ENCODE measurements at regions not wholly inside any gene's neighbourhood (a gene's known extent, or its start where the extent isn't known, plus 50 kb on each side); places are given as distances from the start of the nearest gene placed in this dataset.
"Not testable (repeated sequence)": the region's sequence is repeated elsewhere in the genome, so short reads cannot be mapped to it uniquely, and the experiment has no call there.

DNA sequence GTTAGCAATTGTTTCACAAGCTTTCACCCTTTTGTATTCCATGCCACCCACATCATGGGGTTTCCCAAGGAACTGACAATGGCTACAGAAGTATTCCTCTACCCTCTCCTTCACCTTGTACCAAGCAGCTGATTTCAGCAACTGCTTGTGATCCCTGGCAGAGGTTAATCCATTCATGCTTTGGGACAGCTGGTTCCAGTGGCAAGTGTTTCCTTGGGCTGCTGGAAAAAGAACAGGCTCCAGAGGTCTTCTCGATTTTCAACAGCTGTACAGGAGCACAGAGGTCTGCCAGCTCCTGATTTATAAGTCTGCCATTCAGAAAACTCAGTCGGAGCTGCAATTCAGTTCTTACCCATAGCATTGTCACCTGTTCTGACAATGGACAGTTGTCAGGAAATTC, 239.2 kb upstream of the CWC22 start:
- no peaks in the 10 kb centered on the region for H3K27me3 ChIP-seq
- intact Hi-C loops (cut with DNase I) = no loop called here
- no peaks in the 10 kb centered on the region for H3K4me1 ChIP-seq (ENCODE audit: insufficient read depth)
- no peaks in the 10 kb centered on the region for H3K36me3 ChIP-seq
- H3K27ac ChIP-seq = no peak overlapping the region
- DNase-seq = no peak
- H3K4me3 ChIP-seq = no peak overlapping the region
- TF ChIP-seq EP300 (IDR thresholded peaks at IDR 0.05) = no peak
- TF ChIP-seq, protein P1, sequence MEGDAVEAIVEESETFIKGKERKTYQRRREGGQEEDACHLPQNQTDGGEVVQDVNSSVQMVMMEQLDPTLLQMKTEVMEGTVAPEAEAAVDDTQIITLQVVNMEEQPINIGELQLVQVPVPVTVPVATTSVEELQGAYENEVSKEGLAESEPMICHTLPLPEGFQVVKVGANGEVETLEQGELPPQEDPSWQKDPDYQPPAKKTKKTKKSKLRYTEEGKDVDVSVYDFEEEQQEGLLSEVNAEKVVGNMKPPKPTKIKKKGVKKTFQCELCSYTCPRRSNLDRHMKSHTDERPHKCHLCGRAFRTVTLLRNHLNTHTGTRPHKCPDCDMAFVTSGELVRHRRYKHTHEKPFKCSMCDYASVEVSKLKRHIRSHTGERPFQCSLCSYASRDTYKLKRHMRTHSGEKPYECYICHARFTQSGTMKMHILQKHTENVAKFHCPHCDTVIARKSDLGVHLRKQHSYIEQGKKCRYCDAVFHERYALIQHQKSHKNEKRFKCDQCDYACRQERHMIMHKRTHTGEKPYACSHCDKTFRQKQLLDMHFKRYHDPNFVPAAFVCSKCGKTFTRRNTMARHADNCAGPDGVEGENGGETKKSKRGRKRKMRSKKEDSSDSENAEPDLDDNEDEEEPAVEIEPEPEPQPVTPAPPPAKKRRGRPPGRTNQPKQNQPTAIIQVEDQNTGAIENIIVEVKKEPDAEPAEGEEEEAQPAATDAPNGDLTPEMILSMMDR (IDR thresholded peaks at IDR 0.05) = no peak
- no peak for TF ChIP-seq POLR2A (IDR thresholded peaks at IDR 0.05)
- 21 to 29% (median 23%) methylated on average over 2 of the region's 2 CpGs for WGBS, 3 donors
- no peaks in the 10 kb centered on the region for H3K9me3 ChIP-seq

DNA sequence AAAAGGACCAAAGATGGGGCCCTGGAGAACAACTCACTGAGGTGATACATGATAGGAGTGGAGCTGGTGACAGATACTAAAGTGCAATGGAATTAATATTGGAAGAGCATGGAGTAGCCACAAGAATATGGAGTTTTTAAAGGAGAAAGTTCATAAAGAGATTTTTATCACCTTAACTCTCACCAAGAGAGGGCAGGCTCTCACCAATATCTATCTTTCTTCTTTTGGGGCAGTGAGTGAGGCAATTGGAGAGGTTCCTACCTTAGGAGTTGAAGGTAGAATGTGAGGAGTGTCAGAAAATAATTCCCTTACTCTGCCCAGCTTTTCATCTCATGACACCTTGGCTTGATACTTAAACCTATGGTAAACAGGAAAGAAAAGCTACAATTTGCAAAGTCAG, 233.7 kb upstream of the CWC22 start:
- H3K4me3 ChIP-seq = no peak overlapping the region
- H3K27me3 ChIP-seq = no peaks in the 10 kb centered on the region
- no peaks in the 10 kb centered on the region for H3K36me3 ChIP-seq
- no peak overlapping the region for H3K27ac ChIP-seq
- no peak for DNase-seq
- H3K4me1 ChIP-seq (ENCODE audit: insufficient read depth) = no peaks in the 10 kb centered on the region
- intact Hi-C loops (cut with DNase I) = no loop called here
- H3K9me3 ChIP-seq = no peaks in the 10 kb centered on the region
- TF ChIP-seq, protein P1 (IDR thresholded peaks at IDR 0.05) = no peak
- TF ChIP-seq POLR2A (IDR thresholded peaks at IDR 0.05) (no peak), EP300 (IDR thresholded peaks at IDR 0.05) (no peak)

DNA sequence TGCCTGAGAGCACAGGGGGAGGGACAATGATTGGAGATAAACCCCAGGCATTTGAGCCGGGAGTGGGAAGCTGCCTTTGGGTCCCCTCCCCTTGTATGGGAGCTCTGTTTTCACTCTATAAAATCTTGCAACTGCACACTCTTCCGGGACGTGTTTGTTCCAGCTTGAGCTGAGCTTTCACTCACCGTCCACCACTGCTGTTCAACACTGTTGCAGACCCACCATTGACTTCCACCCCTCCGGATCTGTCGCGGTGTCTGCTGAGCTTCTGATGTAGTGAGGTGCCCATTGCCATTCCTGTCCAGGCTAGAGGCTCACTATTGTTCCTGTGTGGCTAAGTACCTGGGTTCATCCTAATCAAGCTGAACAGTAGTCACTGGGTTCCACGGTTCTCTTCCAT, 231.6 kb upstream of the CWC22 start:
- intact Hi-C loops (cut with DNase I) = no loop called here
- Histone ChIP-seq H3K4me3 (no peak overlapping the region), H3K9me3 (no peaks in the 10 kb centered on the region), H3K27ac (no peak overlapping the region), H3K4me1 (ENCODE audit: insufficient read depth) (no peaks in the 10 kb centered on the region), H3K27me3 (no peaks in the 10 kb centered on the region), H3K36me3 (no peaks in the 10 kb centered on the region)
- DNase-seq = no peak
- 90 to 93% (median 93%) methylated on average over 8 of the region's 8 CpGs for WGBS, 3 donors
- TF ChIP-seq POLR2A (IDR thresholded peaks at IDR 0.05) (no peak), EP300 (IDR thresholded peaks at IDR 0.05) (no peak)
- TF ChIP-seq, protein P1 (IDR thresholded peaks at IDR 0.05) = no peak

DNA sequence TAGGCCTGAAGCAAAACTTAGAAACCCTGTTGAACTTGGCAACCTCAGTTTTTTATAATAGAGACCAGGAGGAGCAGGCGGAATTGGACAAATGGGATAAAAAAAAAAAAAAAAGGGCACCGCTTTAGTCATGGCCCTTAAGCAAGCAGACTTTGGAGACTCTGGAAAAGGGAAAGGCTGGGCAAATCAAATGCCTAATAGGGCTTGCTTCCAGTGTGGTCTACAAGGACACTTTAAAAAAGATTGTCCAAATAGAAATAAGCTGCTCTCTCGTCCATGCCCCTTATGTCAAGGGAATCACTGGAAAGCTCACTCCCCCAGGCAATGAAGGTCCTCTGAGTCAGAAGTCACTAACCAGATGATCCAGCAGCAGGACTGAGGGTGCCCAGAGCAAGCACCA, 229.0 kb upstream of the CWC22 start:
- intact Hi-C loops (cut with DNase I); H3K27me3 ChIP-seq; H3K27ac ChIP-seq; H3K4me3 ChIP-seq; H3K36me3 ChIP-seq; DNase-seq; H3K4me1 ChIP-seq (ENCODE audit: insufficient read depth); H3K9me3 ChIP-seq: not testable (repeated sequence)
- WGBS, 3 donors = 81 to 84% (median 84%) methylated on average over 3 of the region's 3 CpGs

DNA sequence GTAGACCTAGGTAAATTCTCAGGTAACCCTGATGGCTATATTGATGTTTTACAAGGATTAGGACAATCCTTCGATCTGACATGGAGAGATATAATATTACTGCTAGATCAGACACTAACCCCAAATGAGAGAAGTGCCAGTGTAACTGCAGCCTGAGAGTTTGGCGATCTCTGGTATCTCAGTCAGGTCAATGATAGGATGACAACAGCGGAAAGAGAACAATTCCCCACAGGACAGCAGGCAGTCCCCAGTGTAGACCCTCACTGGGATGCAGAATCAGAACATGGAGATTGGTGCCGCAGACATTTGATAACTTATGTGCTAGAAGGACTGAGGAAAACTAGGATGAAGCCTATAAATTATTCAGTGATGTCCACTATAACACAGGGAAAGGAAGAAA, 228.4 kb upstream of the CWC22 start:
- 90 to 95% (median 90%) methylated on average over 4 of the region's 4 CpGs for WGBS, 3 donors
- H3K4me3 ChIP-seq; H3K27ac ChIP-seq; DNase-seq; H3K9me3 ChIP-seq; intact Hi-C loops (cut with DNase I); H3K4me1 ChIP-seq (ENCODE audit: insufficient read depth); H3K27me3 ChIP-seq; H3K36me3 ChIP-seq: not testable (repeated sequence)

DNA sequence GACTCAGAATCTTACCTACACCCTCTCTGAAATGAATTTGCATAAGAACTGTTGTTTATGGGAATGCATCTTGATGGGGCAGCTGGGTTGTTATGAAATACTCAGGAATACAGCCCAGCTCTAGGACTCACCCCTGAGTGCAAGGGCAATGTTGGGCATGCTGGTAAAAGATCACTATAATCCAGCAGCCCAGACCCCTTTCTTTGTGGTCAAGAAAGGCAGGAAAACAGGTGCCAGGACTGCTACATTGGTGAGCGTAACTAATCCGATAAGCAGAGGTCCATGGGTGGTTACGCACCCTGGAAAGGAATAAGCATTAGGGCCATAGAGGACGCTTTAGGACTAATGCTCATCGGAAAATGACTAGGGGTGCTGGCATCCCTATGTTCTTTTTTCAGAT, 227.9 kb upstream of the CWC22 start:
- H3K9me3 ChIP-seq; H3K4me3 ChIP-seq; H3K27me3 ChIP-seq; H3K36me3 ChIP-seq; DNase-seq; H3K4me1 ChIP-seq (ENCODE audit: insufficient read depth); intact Hi-C loops (cut with DNase I); H3K27ac ChIP-seq: not testable (repeated sequence)
- WGBS, 3 donors = 95 to 97% (median 96%) methylated on average over 5 of the region's 5 CpGs
